Astrocyte of the cerebellum (primary cell): ENCODE measurements at regions not wholly inside any gene's neighbourhood (a gene's known extent, or its start where the extent isn't known, plus 50 kb on each side); places are given as distances from the start of the nearest gene placed in this dataset.

Experiments used
- DNase-seq: peaks from one replicate; pipeline ENCODE4 v3.0.0-alpha.2; 2011; ENCODE audit warnings: low read depth
- H3K4me3 ChIP-seq: 2 replicates; pipeline ENCODE4 v1.5.1; 2011; ENCODE audit warnings: mild to moderate bottlenecking, low read depth, low read length, moderate library complexity
- CTCF ChIP-seq: IDR thresholded peaks from 2 replicates; pipeline ENCODE4 v1.5.1; 2012; ENCODE audit warnings: low read length, low read depth, moderate library complexity, mild to moderate bottlenecking; ENCODE audit errors: missing control alignments
- in situ Hi-C: cut with HindIII; loops from 2 replicates; pipeline ENCODE4 v1.10.0; 2017; ENCODE audit warnings: low sequenced_read_pairs

DNA sequence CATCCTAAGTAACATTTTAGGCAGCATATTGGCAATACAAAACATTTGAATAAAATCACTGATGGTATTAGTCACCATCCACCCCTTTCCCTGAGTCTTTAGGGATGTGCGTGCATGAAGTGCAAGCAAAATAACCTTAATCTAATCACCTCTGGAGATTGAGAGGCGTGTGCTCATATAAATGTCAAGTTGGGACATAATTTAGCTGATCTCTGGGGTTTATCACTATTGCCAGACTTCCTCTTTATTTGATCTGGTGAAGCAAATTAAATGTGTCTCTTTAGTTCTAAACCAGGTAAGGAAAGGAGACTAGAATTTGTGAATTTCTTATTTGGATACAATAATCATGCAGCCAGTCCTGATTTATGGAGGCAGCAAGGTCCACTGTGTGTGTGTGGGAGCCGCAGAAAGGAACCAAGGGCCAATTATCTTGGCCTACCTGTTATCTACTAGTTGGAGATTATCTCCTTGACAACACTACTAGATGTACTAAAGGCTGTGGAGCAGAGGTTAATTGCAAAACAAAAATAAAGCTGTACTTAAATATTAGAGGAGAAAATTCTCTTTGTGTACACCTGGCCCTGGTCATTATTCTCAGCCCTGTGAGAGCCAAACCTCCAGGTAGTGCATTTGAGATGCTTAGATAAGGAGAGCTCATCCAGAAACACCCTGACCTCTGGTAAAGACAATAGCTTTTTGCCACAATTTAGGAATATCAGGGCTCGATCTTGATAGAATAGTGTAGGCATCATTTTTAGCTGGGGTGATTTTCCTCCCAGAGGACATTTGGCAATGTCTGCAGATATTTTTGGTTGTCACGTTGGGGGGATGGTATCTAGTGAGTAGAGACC lies 78.2 kb downstream of the HRH4 start:
- H3K4me3 ChIP-seq, result no peak overlapping the region
- DNase-seq, result no peak
- TF ChIP-seq CTCF, result no peak
- in situ Hi-C loops, result no loop called here

- no peak for DNase-seq
- TF ChIP-seq CTCF, result no peak
- H3K4me3 ChIP-seq, result no peak overlapping the region
- in situ Hi-C loops, result no loop called here
Measured at GRCh38 chr18:24539866-24540617, 79.6 kb downstream of the HRH4 start.

GRCh38 chr18:24540896-24541295 lies 80.5 kb downstream of the HRH4 start:
- no peak overlapping the region for H3K4me3 ChIP-seq
- TF ChIP-seq CTCF, result no peak
- in situ Hi-C loops, result no loop called here
- DNase-seq, result no peak

GRCh38 chr18:24543086-24543794 lies 82.8 kb downstream of the HRH4 start:
- TF ChIP-seq CTCF, result no peak
- in situ Hi-C loops, result no loop called here
- no peak overlapping the region for H3K4me3 ChIP-seq

GRCh38 chr18:24543795-24544498 lies 83.5 kb downstream of the HRH4 start:
- H3K4me3 ChIP-seq, result no peak overlapping the region
- peak; percentile 15 for DNase-seq
- TF ChIP-seq CTCF, result peak; percentile 30
- in situ Hi-C loops, result no loop called here

More at GRCh38 chr18:24543086-24543794, 82.8 kb downstream of the HRH4 start:
- no peak for DNase-seq

GRCh38 chr18:24544949-24545348 lies 84.5 kb downstream of the HRH4 start:
- no peak for TF ChIP-seq CTCF
- no peak for DNase-seq
- no peak overlapping the region for H3K4me3 ChIP-seq
- in situ Hi-C loops, result no loop called here
